GM21447 (cell line): ENCODE measurements at regions not wholly inside any gene's neighbourhood (a gene's known extent, or its start where the extent isn't known, plus 50 kb on each side); places are given as distances from the start of the nearest gene placed in this dataset.
"Not testable (repeated sequence)": the region's sequence is repeated elsewhere in the genome, so short reads cannot be mapped to it uniquely, and the experiment has no call there.

Experiments used
- ATAC-seq: cut with Tn5 transposase; IDR thresholded peaks from one replicate; pipeline ENCODE4 v1.9.1; 2021; ENCODE audit not compliant: unreplicated experiment

- not testable (repeated sequence) for ATAC-seq
Observed at GRCh38 chr2:156254637-156255067, 77.9 kb downstream of the NR4A2 start.

- no peak for ATAC-seq
Observed at GRCh38 chr2:156253765-156254164, 78.8 kb downstream of the NR4A2 start.

DNA sequence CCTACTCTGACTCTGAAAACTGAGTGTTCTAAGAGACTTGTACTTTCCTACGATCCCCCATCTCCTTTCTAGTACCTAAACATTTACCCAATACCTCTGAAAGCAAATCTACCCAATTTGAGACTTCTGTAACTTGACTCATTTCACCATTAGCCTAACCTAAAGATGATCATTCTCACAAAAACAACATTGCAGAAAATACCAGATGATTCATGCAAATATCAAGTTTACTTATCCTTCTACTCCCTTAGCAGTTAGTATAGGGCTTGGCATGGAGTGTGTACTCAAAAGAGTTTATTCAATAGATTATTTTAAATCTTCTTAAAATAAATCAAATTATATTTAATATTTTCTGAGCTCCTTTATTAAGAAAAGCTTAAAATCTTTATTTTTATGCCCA is 89.6 kb downstream of the NR4A2 start:
- no peak for ATAC-seq

- ATAC-seq = no peak
Observed at GRCh38 chr2:156237558-156237957, 95.0 kb downstream of the NR4A2 start.

- no peak for ATAC-seq
Observed at GRCh38 chr2:156229724-156230362, 102.7 kb downstream of the NR4A2 start.

DNA sequence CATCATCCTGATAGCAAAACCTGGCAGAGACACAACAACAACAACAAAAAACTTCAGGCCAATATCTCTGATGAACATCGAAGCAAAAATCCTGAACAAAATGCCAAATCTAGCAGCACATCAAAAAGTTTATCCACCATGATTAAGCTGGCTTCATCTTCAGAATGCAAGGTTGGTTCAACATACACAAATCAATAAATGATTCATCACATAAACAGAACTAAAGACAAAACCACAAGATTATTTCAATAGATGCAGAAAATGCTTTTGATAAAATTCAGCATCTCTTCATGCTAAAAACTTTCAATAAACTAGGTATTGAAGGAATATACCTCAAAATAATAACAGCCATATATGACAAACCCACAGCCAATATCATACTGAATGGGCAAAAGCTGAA is 109.2 kb downstream of the NR4A2 start:
- not testable (repeated sequence) for ATAC-seq

GRCh38 chr2:156221703-156222102 is 110.8 kb downstream of the NR4A2 start:
- no peak for ATAC-seq

- ATAC-seq = no peak
Observed at GRCh38 chr2:156219491-156220100, 112.9 kb downstream of the NR4A2 start.

- ATAC-seq = no peak
Observed at GRCh38 chr2:156215656-156216055, 116.9 kb downstream of the NR4A2 start.

- ATAC-seq = no peak
Observed at GRCh38 chr2:156211318-156211717, 121.2 kb downstream of the NR4A2 start.

DNA sequence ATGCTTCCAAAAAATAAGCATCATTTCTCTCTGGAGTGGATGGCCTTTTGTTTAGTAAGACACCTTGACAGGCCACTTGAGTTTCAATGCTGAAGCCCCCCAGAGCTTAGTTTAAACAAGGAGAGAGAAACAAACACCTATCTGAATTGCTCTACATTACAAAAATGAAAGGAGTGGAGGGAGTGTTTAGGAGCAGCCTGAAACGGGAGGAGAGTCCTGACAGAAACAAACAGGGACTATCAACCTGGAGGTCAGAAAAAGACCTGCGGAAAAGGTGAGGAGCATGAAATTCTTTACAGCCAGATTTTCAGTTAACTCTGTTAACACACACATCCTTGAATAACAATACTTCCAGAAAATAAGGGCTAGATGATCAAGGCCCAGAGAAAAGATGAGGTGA is 126.2 kb downstream of the NR4A2 start:
- no peak for ATAC-seq

- ATAC-seq = no peak
Observed at GRCh38 chr2:156199588-156199987, 132.9 kb downstream of the NR4A2 start.

GRCh38 chr2:156196031-156196430 is 136.5 kb downstream of the NR4A2 start:
- ATAC-seq = no peak

DNA sequence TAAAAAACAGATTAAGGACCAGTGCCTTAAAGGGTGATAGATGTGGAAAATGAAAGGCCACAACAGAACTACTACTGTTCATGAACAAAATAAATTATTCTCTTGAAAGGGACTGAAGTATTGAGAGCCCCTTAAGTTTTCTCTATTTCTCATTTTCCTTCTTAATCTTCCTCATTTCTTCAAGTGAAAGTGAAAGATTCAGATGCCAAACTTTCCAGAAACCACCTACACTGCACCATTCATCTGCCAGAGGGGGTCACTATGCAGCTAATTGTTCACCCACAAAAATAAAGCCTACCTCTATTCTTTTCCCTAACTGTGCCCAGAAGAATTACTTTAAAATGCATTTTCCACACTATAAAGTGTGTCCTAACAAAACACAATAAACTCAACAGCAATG is 140.1 kb downstream of the NR4A2 start:
- peak; percentile 80 for ATAC-seq

GRCh38 chr2:156191527-156191926 is 141.0 kb downstream of the NR4A2 start:
- no peak for ATAC-seq

DNA sequence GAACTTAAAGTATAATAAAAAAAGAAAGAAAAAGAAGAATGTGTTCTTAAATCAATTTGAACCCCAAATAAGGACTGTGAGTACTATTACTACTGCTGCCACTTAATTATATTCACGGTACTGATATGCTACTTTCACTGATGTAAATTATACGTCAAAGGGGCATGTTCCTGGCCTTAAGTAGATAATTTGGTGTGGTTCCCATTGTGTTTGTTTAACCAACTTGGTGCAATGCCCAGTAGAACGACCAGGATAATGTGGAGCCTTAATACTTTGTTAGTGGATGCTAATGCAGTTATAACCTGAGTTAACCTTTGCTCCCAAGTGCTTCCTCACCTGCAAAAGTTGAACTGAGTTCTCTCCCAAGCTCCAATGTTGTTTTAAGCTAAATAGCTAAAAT is 142.0 kb downstream of the NR4A2 start:
- ATAC-seq = no peak

DNA sequence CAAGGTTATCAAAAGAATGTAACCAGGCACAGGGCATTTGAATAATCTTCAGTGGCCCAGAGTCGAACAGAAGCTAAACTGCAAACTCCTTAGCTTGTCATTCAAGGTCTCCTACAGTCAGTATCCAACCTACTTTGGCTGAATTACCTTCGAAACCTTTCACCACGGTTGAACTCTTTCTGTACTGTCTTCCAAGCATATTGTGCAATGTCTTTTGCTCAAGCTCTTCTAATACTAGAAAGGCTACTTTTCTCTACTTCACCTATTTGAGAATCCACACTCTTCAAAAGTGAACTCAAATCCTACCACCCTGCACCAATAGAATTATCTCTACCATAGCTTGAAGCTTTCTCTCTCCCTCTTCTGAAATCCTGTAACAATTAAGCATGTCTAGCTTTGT is 142.9 kb downstream of the NR4A2 start:
- ATAC-seq = no peak

GRCh38 chr2:156189143-156189542 is 143.4 kb downstream of the NR4A2 start:
- ATAC-seq = no peak

GRCh38 chr2:156182132-156182531 is 150.4 kb downstream of the NR4A2 start:
- no peak for ATAC-seq

DNA sequence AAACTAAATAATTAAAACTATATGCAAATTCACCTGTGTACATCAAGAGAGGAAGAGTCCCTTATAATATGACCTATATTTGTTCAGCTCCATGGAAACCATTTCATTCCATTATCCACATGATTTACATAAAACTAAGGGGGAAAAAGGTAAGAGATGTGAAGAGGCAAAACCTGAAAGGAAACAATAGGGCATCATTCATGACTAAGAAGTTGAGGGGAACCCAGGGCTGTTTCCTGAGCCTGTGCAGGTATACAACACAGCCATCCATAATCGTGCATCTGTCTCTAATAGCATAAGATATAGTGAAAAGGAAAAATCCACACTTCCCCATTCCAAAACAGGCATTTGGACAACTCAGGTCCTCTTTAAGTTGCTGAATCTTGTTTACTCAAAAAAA is 151.3 kb downstream of the NR4A2 start:
- no peak for ATAC-seq

- no peak for ATAC-seq
Observed at GRCh38 chr2:156177654-156178053, 154.9 kb downstream of the NR4A2 start.

DNA sequence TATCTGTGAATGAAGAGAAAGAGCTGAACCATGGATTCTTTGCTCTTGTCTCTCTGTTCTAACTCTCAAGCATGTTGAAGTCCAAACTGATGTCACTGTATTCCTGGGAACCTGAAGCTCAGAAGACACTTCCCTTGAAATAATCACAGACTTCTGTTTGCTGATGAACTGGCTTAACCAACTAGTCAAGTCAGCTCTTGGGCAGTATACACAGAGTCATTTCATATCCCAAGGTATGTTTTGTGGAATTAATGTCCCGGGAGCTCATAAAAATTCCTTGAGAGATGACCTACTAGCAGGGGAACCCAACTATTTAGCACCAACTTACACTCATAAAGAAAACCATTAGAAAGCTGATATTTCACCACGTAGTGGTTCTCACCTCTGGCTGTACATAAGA is 156.6 kb downstream of the NR4A2 start:
- no peak for ATAC-seq

DNA sequence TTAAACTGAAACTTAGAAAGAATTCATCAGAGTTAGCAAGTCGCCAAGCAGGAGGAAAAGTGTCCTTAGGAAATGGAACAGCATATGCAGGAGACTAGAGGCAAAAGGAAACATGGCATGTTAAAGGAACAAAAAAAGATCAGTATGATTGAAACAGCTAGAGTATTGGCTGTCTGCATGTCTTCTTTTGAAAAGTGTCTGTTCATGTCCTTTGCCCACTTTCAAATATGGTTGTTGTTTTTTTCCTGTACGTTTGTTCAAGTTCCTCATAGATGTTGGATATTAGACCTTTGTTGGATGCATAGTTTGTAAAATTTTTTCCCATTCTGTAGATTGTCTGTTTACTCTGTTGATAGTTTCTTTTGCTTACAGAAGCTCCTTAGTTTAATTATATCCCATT is 161.6 kb downstream of the NR4A2 start:
- no peak for ATAC-seq
